ENCODE measurements at regions not wholly inside any gene's neighbourhood (a gene's known extent, or its start where the extent isn't known, plus 50 kb on each side); places are given as distances from the start of the nearest gene placed in this dataset.

GRCh38 chr2:7598402-7598801, 681.2 kb downstream of the RNF144A start:
- no peak for DNase-seq

- DNase-seq = no peak
These were observed 682.4 kb downstream of the RNF144A start for GRCh38 chr2:7599462-7600258.

GRCh38 chr2:7601990-7602389, 684.8 kb downstream of the RNF144A start:
- no peak for DNase-seq

GRCh38 chr2:7604456-7604855, 687.2 kb downstream of the RNF144A start:
- no peak for DNase-seq

GRCh38 chr2:7607441-7608173, 690.4 kb downstream of the RNF144A start:
- DNase-seq = no peak

- DNase-seq = no peak
These were observed 692.3 kb downstream of the RNF144A start for GRCh38 chr2:7609556-7609955.

GRCh38 chr2:7609974-7610373, 692.8 kb downstream of the RNF144A start:
- no peak for DNase-seq

GRCh38 chr2:7611750-7612149, 694.5 kb downstream of the RNF144A start:
- no peak for DNase-seq

- no peak for DNase-seq
These were observed 695.8 kb downstream of the RNF144A start for GRCh38 chr2:7612969-7613368.

GRCh38 chr2:7613831-7614230, 696.6 kb downstream of the RNF144A start:
- no peak for DNase-seq

GRCh38 chr2:7618031-7618430, 700.8 kb downstream of the RNF144A start:
- no peak for DNase-seq

GRCh38 chr2:7619203-7619970, 702.2 kb downstream of the RNF144A start:
- DNase-seq = no peak

GRCh38 chr2:7620255-7620654, 703.0 kb downstream of the RNF144A start:
- DNase-seq = no peak

- no peak for DNase-seq
These were observed 704.0 kb downstream of the RNF144A start for GRCh38 chr2:7621018-7621814.

GRCh38 chr2:7625392-7626138, 708.4 kb downstream of the RNF144A start:
- no peak for DNase-seq

GRCh38 chr2:7626139-7626537, 708.9 kb downstream of the RNF144A start:
- no peak for DNase-seq

GRCh38 chr2:7627583-7627982, 710.4 kb downstream of the RNF144A start:
- DNase-seq = no peak

- DNase-seq = no peak
These were observed 715.2 kb downstream of the RNF144A start for GRCh38 chr2:7632420-7632819.

GRCh38 chr2:7633566-7634153, 716.4 kb downstream of the RNF144A start:
- DNase-seq = no peak

- DNase-seq = no peak
These were observed 717.2 kb downstream of the RNF144A start for GRCh38 chr2:7634409-7634808.

- DNase-seq = no peak
These were observed 722.3 kb downstream of the RNF144A start for GRCh38 chr2:7639476-7639875.

All from left kidney (tissue), 1 donor.